Neural cell (in vitro differentiated cells): ENCODE measurements at regions not wholly inside any gene's neighbourhood (a gene's known extent, or its start where the extent isn't known, plus 50 kb on each side); places are given as distances from the start of the nearest gene placed in this dataset.
A peak's percentile ranks its signal among the peaks of the same experiment; 100 is the strongest.

Experiments
- H2AFZ ChIP-seq: fragments of 200-600, 300-800 bp; sonication (generic), shearing (Covaris generic); 2 replicates; pipeline ENCODE4 v1.6.0; 2014; ENCODE audit warnings: low read depth, mild to moderate bottlenecking, antibody characterized with exemption, low read length, moderate library complexity
- H3F3A ChIP-seq: fragments of 200-600 bp; shearing (Covaris generic); 2 replicates; pipeline ENCODE4 v1.6.1; 2016; ENCODE audit warnings: mild to moderate bottlenecking, moderate library complexity, mixed read lengths, antibody characterized with exemption, low read length; ENCODE audit not compliant: insufficient read depth, poor library complexity, severe bottlenecking
- H3K27ac ChIP-seq: fragments of 200-600, 300-800 bp; sonication (generic), shearing (Covaris generic); 2 replicates; pipeline ENCODE4 v1.5.1; 2014; ENCODE audit warnings: mild to moderate bottlenecking, low read length, moderate library complexity
- H3K27me3 ChIP-seq: fragments of 300-800, 200-600 bp; sonication (generic), shearing (Covaris generic); 2 replicates; pipeline ENCODE4 v1.6.0; 2014; ENCODE audit warnings: mild to moderate bottlenecking, low read depth, low read length, moderate library complexity; ENCODE audit not compliant: insufficient read depth
- H3K36me3 ChIP-seq: fragments of 300-800, 200-600 bp; sonication (generic), shearing (Covaris generic); 2 replicates; pipeline ENCODE4 v1.5.1; 2014; ENCODE audit warnings: mild to moderate bottlenecking, antibody characterized with exemption, low read length, moderate library complexity; ENCODE audit not compliant: insufficient read depth
- H3K4me2 ChIP-seq: fragments of 300-800, 200-600 bp; sonication (generic), shearing (Covaris generic); 2 replicates; pipeline ENCODE4 v1.6.0; 2014; ENCODE audit warnings: mild to moderate bottlenecking, low read length
- H3K4me3 ChIP-seq: fragments of 300-800, 200-600 bp; sonication (generic), shearing (Covaris generic); 2 replicates; pipeline ENCODE4 v1.5.1; 2014; ENCODE audit warnings: mild to moderate bottlenecking, low read length, moderate library complexity
- H3K79me2 ChIP-seq: fragments of 200-600 bp; shearing (Covaris generic); replicated peaks from 2 replicates; pipeline ENCODE4 v1.6.0; 2014; ENCODE audit warnings: mild to moderate bottlenecking, low read length, moderate library complexity; ENCODE audit not compliant: insufficient read depth
- H3K9ac ChIP-seq: fragments of 300-800, 200-600 bp; sonication (generic), shearing (Covaris generic); 2 replicates; pipeline ENCODE4 v1.6.1; 2016; ENCODE audit warnings: mild to moderate bottlenecking, low read length, mixed read lengths
- H3K9me2 ChIP-seq: fragments of 200-600 bp; shearing (Covaris generic); 2 replicates; pipeline ENCODE4 v1.6.1; 2016; ENCODE audit warnings: mild to moderate bottlenecking, low read length, mixed read lengths; ENCODE audit not compliant: insufficient read depth
- H3K9me3 ChIP-seq: fragments of 200-600, 300-800 bp; sonication (generic), shearing (Covaris generic); 2 replicates; pipeline ENCODE4 v1.6.1; 2016; ENCODE audit warnings: mild to moderate bottlenecking, mixed run types, low read length, moderate library complexity, mixed read lengths
- H4K20me1 ChIP-seq: fragments of 200-600 bp; shearing (Covaris generic); 2 replicates; pipeline ENCODE4 v1.6.1; 2016; ENCODE audit warnings: mild to moderate bottlenecking, mixed run types; ENCODE audit not compliant: insufficient read depth
- CTCF ChIP-seq: fragments of 450-650 bp; IDR thresholded peaks from 2 replicates; pipeline ENCODE4 v1.5.1; 2014; ENCODE audit warnings: antibody characterized with exemption, mild to moderate bottlenecking, moderate library complexity; ENCODE audit not compliant: poor library complexity, severe bottlenecking
- EP300 ChIP-seq: fragments of 450-650 bp; conservative IDR thresholded peaks from 2 replicates; pipeline ENCODE4 v1.6.1; 2014; ENCODE audit warnings: antibody characterized with exemption, mild to moderate bottlenecking, moderate library complexity; ENCODE audit not compliant: poor library complexity, severe bottlenecking
- MXI1 ChIP-seq: fragments of 450-650 bp; conservative IDR thresholded peaks from 2 replicates; pipeline ENCODE4 v1.6.1; 2014; ENCODE audit warnings: antibody characterized with exemption, mild to moderate bottlenecking; ENCODE audit not compliant: poor library complexity, severe bottlenecking
- POLR2AphosphoS5 ChIP-seq: IDR thresholded peaks from 2 replicates; pipeline ENCODE4 v1.6.1; 2012
- RAD21 ChIP-seq: fragments of 450-650 bp; conservative IDR thresholded peaks from 2 replicates; pipeline ENCODE4 v1.6.1; 2014; ENCODE audit warnings: antibody characterized with exemption, mild to moderate bottlenecking, moderate library complexity
- REST ChIP-seq: IDR thresholded peaks from 2 replicates; pipeline ENCODE4 v1.6.1; 2012; ENCODE audit warnings: borderline replicate concordance
- SMC3 ChIP-seq: fragments of 450-650 bp; conservative IDR thresholded peaks from 2 replicates; pipeline ENCODE4 v1.6.1; 2014; ENCODE audit warnings: antibody characterized with exemption, mild to moderate bottlenecking, moderate library complexity; ENCODE audit not compliant: poor library complexity
- TAF1 ChIP-seq: IDR thresholded peaks from 2 replicates; pipeline ENCODE4 v1.6.1; 2012; ENCODE audit warnings: low read depth

GRCh38 chr14:56461276-56462275 is 118.0 kb upstream of the TMEM260 start:
- Histone ChIP-seq H3K36me3 (no peaks in the 10 kb centered on the region), H3K4me2 (no peak overlapping the region), H3K9me3 (no peaks in the 10 kb centered on the region), H3K27me3 (no peaks in the 10 kb centered on the region), H2AFZ (no peak overlapping the region), H3F3A (no peaks in the 10 kb centered on the region), H3K4me3 (no peak overlapping the region), H3K9me2 (no peaks in the 10 kb centered on the region), H3K79me2 (no peaks in the 10 kb centered on the region), H3K9ac (no peak overlapping the region), H3K27ac (no peak overlapping the region), H4K20me1 (no peaks in the 10 kb centered on the region)
- TF ChIP-seq POLR2AphosphoS5 (no peak), REST (no peak), RAD21 (no peak), TAF1 (no peak), EP300 (no peak), SMC3 (no peak), CTCF (no peak), MXI1 (no peak)

GRCh38 chr14:56463271-56463890 is 116.2 kb upstream of the TMEM260 start:
- Histone ChIP-seq H3F3A (no peaks in the 10 kb centered on the region), H3K9me3 (no peaks in the 10 kb centered on the region), H3K4me2 (no peak overlapping the region), H2AFZ (no peak overlapping the region), H3K9ac (no peak overlapping the region), H3K79me2 (no peaks in the 10 kb centered on the region), H3K27me3 (no peaks in the 10 kb centered on the region), H4K20me1 (no peaks in the 10 kb centered on the region), H3K9me2 (no peaks in the 10 kb centered on the region), H3K36me3 (no peaks in the 10 kb centered on the region), H3K4me3 (no peak overlapping the region), H3K27ac (no peak overlapping the region)
- no peak for TF ChIP-seq SMC3
- TF ChIP-seq REST = peak; percentile 31
